Liver (tissue), 8 donors: ENCODE measurements at regions not wholly inside any gene's neighbourhood (a gene's known extent, or its start where the extent isn't known, plus 50 kb on each side); places are given as distances from the start of the nearest gene placed in this dataset.

Experiments used
- DNase-seq: peaks from one replicate; pipeline ENCODE4 v3.0.0-alpha.2; 2017; ENCODE audit warnings: low spot score
- H3K27ac ChIP-seq, 2 donors: one replicate each; pipeline ENCODE4 v1.7.0; 2013; ENCODE audit warnings: inconsistent platforms in 2 of 2, low read length in 2 of 2, control low read depth in 1 of 2, low read depth in 1 of 2, mild to moderate bottlenecking in 1 of 2
- H3K27me3 ChIP-seq, 4 donors: one replicate each; pipeline versions ENCODE4 v1.6.1 to v1.7.0; 2013; ENCODE audit warnings: low read length in 3 of 4, inconsistent platforms in 1 of 4, mild to moderate bottlenecking in 1 of 4, moderate library complexity in 1 of 4; ENCODE audit not compliant: control insufficient read depth in 4 of 4, insufficient read depth in 4 of 4
- H3K36me3 ChIP-seq, 4 donors: one replicate each; pipeline versions ENCODE4 v1.6.1 to v1.7.0; 2013; ENCODE audit warnings: low read length in 3 of 4, mild to moderate bottlenecking in 3 of 4, low read depth in 1 of 4, moderate library complexity in 1 of 4; ENCODE audit not compliant: control insufficient read depth in 4 of 4, insufficient read depth in 3 of 4
- H3K4me1 ChIP-seq, 4 donors: one replicate each; pipeline versions ENCODE4 v1.6.1 to v1.7.0; 2013; ENCODE audit warnings: low read length in 3 of 4, mild to moderate bottlenecking in 3 of 4, moderate library complexity in 1 of 4; ENCODE audit not compliant: control insufficient read depth in 4 of 4, insufficient read depth in 4 of 4
- H3K4me3 ChIP-seq, 3 donors: one replicate each; pipeline versions ENCODE4 v1.6.1 to v1.7.0; 2013; ENCODE audit warnings: low read length in 3 of 3, control low read depth in 1 of 3, low read depth in 1 of 3, mild to moderate bottlenecking in 1 of 3
- H3K9ac ChIP-seq, 2 donors: one replicate each; pipeline ENCODE4 v1.7.0; 2013; ENCODE audit warnings: low read length in 2 of 2, mild to moderate bottlenecking in 2 of 2, moderate library complexity in 2 of 2, control low read depth in 1 of 2, low read depth in 1 of 2
- H3K9me3 ChIP-seq, 4 donors: one replicate each; pipeline versions ENCODE4 v1.6.1 to v1.7.0; 2013; ENCODE audit warnings: low read length in 3 of 4; ENCODE audit not compliant: control insufficient read depth in 4 of 4
- EGR1 ChIP-seq, 2 donors: IDR thresholded peaks; 2 replicates each; pipeline ENCODE4 v1.6.1; 2016 to 2018; ENCODE audit warnings: antibody characterized with exemption in 2 of 2, low read depth in 2 of 2
- FOXA1 ChIP-seq: IDR thresholded peaks from 2 replicates; pipeline ENCODE4 v1.6.1; 2016; ENCODE audit warnings: antibody characterized with exemption
- FOXA2 ChIP-seq: IDR thresholded peaks from 2 replicates; pipeline ENCODE4 v1.6.1; 2016; ENCODE audit warnings: antibody characterized with exemption
- GABPA ChIP-seq, 2 donors: IDR thresholded peaks in 1 of 2; conservative IDR thresholded peaks in 1 of 2; 2 replicates each; pipeline ENCODE4 v1.6.1; 2016; ENCODE audit warnings: antibody characterized with exemption in 2 of 2, mild to moderate bottlenecking in 1 of 2, moderate library complexity in 1 of 2
- HNF4A ChIP-seq, 2 donors: conservative IDR thresholded peaks; 2 replicates each; pipeline ENCODE4 v1.6.1; 2016; ENCODE audit warnings: antibody characterized with exemption in 2 of 2, mild to moderate bottlenecking in 2 of 2
- HNF4G ChIP-seq: IDR thresholded peaks from 2 replicates; pipeline ENCODE4 v1.6.1; 2016; ENCODE audit warnings: antibody characterized with exemption
- JUND ChIP-seq, 2 donors: IDR thresholded peaks; 2 replicates each; pipeline ENCODE4 v1.6.1; 2016; ENCODE audit warnings: antibody characterized with exemption in 2 of 2
- NR2F2 ChIP-seq: IDR thresholded peaks from 2 replicates; pipeline ENCODE4 v1.6.1; 2016; ENCODE audit warnings: antibody characterized with exemption
- RAD21 ChIP-seq, 2 donors: IDR thresholded peaks; 2 replicates each; pipeline ENCODE4 v1.6.1; 2016; ENCODE audit warnings: antibody characterized with exemption in 2 of 2, mild to moderate bottlenecking in 2 of 2
- RXRA ChIP-seq, 2 donors: IDR thresholded peaks; 2 replicates each; pipeline ENCODE4 v1.6.1; 2017 to 2018; ENCODE audit warnings: antibody characterized with exemption in 2 of 2, mild to moderate bottlenecking in 1 of 2
- SP1 ChIP-seq: IDR thresholded peaks from 2 replicates; pipeline ENCODE4 v1.6.1; 2018; ENCODE audit warnings: antibody characterized with exemption, mild to moderate bottlenecking
- TAF1 ChIP-seq: conservative IDR thresholded peaks from 2 replicates; pipeline ENCODE4 v1.6.1; 2016; ENCODE audit warnings: antibody characterized with exemption, mild to moderate bottlenecking
- YY1 ChIP-seq: IDR thresholded peaks from 2 replicates; pipeline ENCODE4 v1.6.1; 2016; ENCODE audit warnings: antibody characterized with exemption, mild to moderate bottlenecking
- WGBS: extraction: QIAGEN DNeasy Blood & Tissue Kit; methylation state at CpG from one replicate; pipeline ENCODE4 v1.1.7; 2013; 5-methylcytosine and 5-hydroxymethylcytosine counted together
- TF ChIP-seq, protein P1 (sequence below): IDR thresholded peaks from 2 replicates; pipeline ENCODE4 v1.6.1; 2016; ENCODE audit warnings: antibody characterized with exemption
- TF ChIP-seq, protein P2 (sequence below): IDR thresholded peaks from 2 replicates; pipeline ENCODE4 v1.6.1; 2016; ENCODE audit warnings: antibody characterized with exemption
- TF ChIP-seq, protein P3 (sequence below): fragments of 150-350 bp; IDR thresholded peaks from 2 replicates; pipeline ENCODE4 v1.5.1; 2017; ENCODE audit warnings: improper control_type of control experiment, low read depth, low read length; ENCODE audit not compliant: missing input control
- TF ChIP-seq, protein P4 (sequence below): IDR thresholded peaks from 2 replicates; pipeline ENCODE4 v1.6.1; 2016; ENCODE audit warnings: antibody characterized with exemption
- TF ChIP-seq, protein P5 (sequence below): IDR thresholded peaks from 2 replicates; pipeline ENCODE4 v1.6.1; 2016; ENCODE audit warnings: antibody characterized with exemption, mild to moderate bottlenecking
- donor health status: healthy.
- donor health status: healthy.
- donor health status: healthy.
- donor health status: healthy.
- donor health status: healthy.

DNA sequence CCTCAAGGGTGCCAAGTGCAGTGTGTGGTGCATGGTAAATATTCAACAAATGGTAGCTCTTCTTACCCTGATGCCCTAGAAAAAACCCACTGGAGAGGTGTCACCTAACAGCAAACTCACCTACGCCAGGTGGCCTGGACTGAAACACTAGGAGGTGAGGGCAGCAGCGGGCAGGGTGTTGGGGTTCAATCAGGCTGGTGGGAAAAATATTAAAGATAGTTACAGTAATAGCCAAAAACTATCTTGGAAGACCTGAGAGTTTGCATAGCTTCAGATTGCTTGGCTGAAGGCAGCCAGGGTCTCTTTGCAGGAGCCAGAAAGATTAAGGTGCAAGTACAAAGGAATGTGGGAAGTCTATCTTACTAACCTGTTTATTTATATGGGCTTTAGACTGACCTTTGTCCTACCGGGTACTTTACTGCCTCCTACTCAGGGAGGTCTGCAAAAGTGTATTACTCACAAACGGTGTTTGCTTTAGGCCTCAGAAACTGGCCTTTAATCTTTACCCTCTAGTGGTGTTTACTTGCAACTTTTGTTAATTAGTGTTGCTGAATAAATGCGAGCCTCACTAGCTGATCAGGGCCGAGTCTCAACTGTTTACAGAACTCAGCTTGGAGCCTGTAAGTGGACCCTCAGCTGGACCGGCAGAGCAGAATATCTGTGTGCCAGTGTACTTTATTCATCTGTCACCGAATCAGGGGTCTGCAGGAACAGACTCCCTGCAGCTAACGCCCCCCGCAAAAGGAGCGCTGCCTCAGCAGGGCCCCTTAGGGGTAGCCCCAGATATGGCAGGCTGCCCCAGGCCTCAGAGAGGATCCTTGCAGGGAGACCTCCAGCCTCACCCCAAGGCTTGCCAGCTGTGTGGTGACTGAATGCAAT is 63.9 kb downstream of the SYF2 start:
- TF ChIP-seq, protein P1, sequence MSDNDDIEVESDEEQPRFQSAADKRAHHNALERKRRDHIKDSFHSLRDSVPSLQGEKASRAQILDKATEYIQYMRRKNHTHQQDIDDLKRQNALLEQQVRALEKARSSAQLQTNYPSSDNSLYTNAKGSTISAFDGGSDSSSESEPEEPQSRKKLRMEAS, result peak; percentile 48
- TF ChIP-seq HNF4G, result peak; percentile 63
- peak; percentile 85 for TF ChIP-seq SP1
- TF ChIP-seq, protein P2, sequence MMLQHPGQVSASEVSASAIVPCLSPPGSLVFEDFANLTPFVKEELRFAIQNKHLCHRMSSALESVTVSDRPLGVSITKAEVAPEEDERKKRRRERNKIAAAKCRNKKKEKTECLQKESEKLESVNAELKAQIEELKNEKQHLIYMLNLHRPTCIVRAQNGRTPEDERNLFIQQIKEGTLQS, result no peak
- peak; percentile 52 to 86 for TF ChIP-seq JUND (IDR thresholded peaks at IDR 0.05)
- TF ChIP-seq HNF4A (conservative IDR thresholded peaks at IDR 0.05), result peak; percentile 92 to 98
- TF ChIP-seq, protein P3, sequence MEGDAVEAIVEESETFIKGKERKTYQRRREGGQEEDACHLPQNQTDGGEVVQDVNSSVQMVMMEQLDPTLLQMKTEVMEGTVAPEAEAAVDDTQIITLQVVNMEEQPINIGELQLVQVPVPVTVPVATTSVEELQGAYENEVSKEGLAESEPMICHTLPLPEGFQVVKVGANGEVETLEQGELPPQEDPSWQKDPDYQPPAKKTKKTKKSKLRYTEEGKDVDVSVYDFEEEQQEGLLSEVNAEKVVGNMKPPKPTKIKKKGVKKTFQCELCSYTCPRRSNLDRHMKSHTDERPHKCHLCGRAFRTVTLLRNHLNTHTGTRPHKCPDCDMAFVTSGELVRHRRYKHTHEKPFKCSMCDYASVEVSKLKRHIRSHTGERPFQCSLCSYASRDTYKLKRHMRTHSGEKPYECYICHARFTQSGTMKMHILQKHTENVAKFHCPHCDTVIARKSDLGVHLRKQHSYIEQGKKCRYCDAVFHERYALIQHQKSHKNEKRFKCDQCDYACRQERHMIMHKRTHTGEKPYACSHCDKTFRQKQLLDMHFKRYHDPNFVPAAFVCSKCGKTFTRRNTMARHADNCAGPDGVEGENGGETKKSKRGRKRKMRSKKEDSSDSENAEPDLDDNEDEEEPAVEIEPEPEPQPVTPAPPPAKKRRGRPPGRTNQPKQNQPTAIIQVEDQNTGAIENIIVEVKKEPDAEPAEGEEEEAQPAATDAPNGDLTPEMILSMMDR, result peak; percentile 28
- no peak for TF ChIP-seq EGR1 (IDR thresholded peaks at IDR 0.05; ENCODE audit: low read depth in 2 of 2)
- TF ChIP-seq TAF1, result no peak
- TF ChIP-seq FOXA2, result peak; percentile 86
- TF ChIP-seq, protein P4, sequence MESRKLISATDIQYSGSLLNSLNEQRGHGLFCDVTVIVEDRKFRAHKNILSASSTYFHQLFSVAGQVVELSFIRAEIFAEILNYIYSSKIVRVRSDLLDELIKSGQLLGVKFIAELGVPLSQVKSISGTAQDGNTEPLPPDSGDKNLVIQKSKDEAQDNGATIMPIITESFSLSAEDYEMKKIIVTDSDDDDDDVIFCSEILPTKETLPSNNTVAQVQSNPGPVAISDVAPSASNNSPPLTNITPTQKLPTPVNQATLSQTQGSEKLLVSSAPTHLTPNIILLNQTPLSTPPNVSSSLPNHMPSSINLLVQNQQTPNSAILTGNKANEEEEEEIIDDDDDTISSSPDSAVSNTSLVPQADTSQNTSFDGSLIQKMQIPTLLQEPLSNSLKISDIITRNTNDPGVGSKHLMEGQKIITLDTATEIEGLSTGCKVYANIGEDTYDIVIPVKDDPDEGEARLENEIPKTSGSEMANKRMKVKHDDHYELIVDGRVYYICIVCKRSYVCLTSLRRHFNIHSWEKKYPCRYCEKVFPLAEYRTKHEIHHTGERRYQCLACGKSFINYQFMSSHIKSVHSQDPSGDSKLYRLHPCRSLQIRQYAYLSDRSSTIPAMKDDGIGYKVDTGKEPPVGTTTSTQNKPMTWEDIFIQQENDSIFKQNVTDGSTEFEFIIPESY, result peak; percentile 76
- peak; percentile 43 to 45 for TF ChIP-seq RAD21 (IDR thresholded peaks at IDR 0.05)
- peak; percentile 49 to 80 for TF ChIP-seq RXRA (IDR thresholded peaks at IDR 0.05)
- TF ChIP-seq GABPA (IDR thresholded peaks at IDR 0.05 in 1 of 2, conservative IDR thresholded peaks at IDR 0.05 in 1 of 2), result no peak
- no peak for TF ChIP-seq NR2F2
- TF ChIP-seq, protein P5, sequence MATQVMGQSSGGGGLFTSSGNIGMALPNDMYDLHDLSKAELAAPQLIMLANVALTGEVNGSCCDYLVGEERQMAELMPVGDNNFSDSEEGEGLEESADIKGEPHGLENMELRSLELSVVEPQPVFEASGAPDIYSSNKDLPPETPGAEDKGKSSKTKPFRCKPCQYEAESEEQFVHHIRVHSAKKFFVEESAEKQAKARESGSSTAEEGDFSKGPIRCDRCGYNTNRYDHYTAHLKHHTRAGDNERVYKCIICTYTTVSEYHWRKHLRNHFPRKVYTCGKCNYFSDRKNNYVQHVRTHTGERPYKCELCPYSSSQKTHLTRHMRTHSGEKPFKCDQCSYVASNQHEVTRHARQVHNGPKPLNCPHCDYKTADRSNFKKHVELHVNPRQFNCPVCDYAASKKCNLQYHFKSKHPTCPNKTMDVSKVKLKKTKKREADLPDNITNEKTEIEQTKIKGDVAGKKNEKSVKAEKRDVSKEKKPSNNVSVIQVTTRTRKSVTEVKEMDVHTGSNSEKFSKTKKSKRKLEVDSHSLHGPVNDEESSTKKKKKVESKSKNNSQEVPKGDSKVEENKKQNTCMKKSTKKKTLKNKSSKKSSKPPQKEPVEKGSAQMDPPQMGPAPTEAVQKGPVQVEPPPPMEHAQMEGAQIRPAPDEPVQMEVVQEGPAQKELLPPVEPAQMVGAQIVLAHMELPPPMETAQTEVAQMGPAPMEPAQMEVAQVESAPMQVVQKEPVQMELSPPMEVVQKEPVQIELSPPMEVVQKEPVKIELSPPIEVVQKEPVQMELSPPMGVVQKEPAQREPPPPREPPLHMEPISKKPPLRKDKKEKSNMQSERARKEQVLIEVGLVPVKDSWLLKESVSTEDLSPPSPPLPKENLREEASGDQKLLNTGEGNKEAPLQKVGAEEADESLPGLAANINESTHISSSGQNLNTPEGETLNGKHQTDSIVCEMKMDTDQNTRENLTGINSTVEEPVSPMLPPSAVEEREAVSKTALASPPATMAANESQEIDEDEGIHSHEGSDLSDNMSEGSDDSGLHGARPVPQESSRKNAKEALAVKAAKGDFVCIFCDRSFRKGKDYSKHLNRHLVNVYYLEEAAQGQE, result peak; percentile 73
- TF ChIP-seq YY1, result peak; percentile 40
- peak; percentile 76 for TF ChIP-seq FOXA1
- no peaks in the 10 kb centered on the region for H3K9me3 ChIP-seq
- peak overlapping the region; percentile 73 to 74 for H3K27ac ChIP-seq
- no peak overlapping the region for H3K4me3 ChIP-seq
- no peaks in the 10 kb centered on the region for H3K27me3 ChIP-seq
- no peaks in the 10 kb centered on the region for H3K36me3 ChIP-seq
- no peak for DNase-seq
- H3K4me1 ChIP-seq, result peaks cover 3 to 18% (median 11%) of the 10 kb centered on the region in 4 donors
- H3K9ac ChIP-seq, result no peak overlapping the region
- WGBS, result 33% methylated on average over 11 of the region's 11 CpGs
